GM21576 (cell line): ENCODE measurements at regions not wholly inside any gene's neighbourhood (a gene's known extent, or its start where the extent isn't known, plus 50 kb on each side); places are given as distances from the start of the nearest gene placed in this dataset.
"Not testable (repeated sequence)": the region's sequence is repeated elsewhere in the genome, so short reads cannot be mapped to it uniquely, and the experiment has no call there.

Experiments used
- ATAC-seq: cut with Tn5 transposase; IDR thresholded peaks from one replicate; pipeline ENCODE4 v1.9.1; 2021; ENCODE audit warnings: mild to moderate bottlenecking, moderate library complexity; ENCODE audit not compliant: unreplicated experiment

DNA sequence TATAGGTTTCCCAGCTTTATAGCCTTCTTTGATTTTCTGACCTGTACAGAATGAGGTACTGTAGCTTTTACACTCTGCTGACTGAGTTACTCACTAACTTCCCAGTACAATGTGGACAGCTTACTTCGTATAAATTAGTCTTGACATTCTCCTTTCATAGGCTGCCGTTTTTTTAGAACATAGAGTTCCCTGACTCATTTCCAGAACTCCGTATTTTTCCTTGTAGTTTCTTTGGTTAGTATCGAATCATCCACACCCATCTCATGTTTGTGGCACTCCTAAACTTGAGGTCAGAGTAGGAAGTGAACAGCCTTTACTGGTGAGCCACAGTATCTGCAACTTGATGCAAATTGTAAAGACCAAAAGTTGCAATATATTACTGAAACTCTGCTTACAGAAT is 303.9 kb downstream of the SLITRK5 start:
- ATAC-seq, result no peak

- ATAC-seq, result not testable (repeated sequence)
These were observed 305.5 kb downstream of the SLITRK5 start for GRCh38 chr13:87976650-87977049.

- ATAC-seq, result no peak
These were observed 310.2 kb downstream of the SLITRK5 start for GRCh38 chr13:87981416-87981815.

- no peak for ATAC-seq
These were observed 311.2 kb downstream of the SLITRK5 start for GRCh38 chr13:87982400-87982799.

DNA sequence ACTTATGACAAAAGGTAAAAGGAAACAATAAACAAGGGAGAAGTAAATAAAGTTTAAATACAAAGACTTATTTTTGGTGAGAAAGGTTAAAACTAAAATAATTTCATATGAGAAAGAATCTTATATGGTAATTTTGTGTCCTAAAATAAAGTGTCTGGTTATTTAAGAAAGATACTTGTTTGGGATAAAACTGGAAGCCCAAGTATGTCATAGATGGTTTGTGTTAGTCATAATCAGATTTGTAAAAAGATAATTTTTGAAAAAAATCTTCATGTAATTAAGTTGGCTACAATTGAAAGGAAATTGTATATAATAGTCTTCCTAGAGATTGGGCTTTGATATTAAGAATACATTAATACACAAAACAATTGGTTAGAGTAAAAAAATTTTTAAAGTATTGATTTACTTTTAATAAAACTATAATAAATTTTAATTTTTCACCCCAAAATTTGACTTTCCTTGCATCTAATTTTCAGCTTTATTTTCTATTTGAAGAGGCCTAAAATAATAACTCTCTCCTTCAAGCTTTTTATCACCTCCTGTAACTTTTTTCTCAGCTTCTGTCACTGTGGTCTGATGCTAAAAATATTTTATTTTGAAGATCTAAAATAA is 315.6 kb downstream of the SLITRK5 start:
- no peak for ATAC-seq

DNA sequence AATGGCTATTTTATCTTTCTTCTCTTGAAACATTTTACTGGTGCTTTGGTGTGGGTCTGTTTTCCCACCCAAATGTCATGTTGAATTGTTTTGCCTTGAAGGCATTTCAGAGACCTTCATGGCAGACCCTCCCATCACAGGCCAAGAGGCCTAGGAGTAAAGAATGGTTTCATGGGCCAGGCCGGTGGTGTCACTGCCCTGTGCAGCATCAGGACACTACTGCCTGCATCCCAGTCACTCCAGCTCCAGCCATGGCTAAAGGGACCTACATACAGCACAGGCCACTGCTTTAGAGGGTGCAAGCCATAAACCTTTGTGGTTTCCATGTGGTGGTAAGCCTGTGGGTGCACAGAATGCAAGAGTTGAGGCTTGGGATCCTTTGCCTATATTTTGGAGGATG is 326.9 kb downstream of the SLITRK5 start:
- no peak for ATAC-seq

DNA sequence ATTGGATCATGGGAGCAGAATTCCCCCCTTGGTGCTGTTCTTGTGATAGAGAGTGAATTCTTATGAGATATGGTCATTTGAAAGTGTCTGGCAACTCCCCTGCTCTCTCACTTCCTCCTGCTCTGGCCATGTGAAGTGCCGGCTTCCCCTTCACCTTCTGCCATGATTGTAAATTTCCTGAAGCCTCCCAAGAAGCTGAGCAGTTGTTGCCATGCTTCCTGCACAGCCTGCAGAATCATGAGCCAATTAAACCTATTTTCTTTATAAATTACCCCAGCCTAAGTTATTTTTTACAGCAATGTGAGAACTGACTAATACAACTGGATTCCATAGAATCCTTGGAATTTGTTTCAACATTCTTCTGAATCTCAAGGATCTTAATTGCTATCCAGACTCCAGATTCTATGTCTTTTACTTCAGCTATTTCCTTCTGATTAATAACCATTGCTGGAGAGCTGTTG is 328.1 kb downstream of the SLITRK5 start:
- no peak for ATAC-seq

DNA sequence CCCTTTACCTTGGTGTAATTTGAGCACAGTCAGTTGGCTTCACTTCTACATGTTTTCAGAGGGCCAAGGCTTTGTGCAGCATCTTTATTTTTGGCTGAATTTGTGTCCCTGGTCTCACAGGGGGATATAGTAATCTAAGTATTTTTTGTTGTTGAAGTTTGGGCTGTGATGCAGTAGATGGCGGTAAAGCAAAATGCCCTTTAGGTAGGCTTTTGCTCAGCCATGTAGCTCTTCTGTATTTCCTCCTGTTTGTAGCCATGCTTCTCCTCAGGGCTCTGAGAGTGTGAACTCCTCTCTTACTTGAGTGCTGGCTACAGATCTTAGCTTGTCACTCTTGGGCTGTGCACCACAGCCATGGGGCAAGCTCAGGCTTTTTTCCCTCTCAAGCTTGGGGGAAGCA is 328.6 kb downstream of the SLITRK5 start:
- ATAC-seq, result no peak

DNA sequence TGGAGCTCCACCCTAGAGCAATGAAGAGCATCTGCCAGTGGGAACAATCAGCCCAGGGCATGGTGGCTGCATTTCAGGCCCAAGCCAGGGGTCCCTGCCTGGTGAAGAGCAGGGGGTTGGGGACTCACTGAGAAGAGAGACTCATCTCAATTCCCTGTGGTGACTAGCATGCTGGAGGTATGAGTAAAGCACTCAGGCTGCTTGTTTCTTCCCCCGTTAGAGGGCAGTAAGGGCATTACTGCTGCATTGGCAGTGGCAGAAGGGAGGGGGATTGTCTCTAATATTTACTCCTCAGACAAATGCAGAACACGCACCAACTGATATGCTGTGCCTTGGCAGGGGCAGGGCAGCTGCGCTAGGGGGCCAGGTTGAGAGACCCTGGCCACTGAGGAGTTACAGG is 329.1 kb downstream of the SLITRK5 start:
- no peak for ATAC-seq

GRCh38 chr13:88000787-88001186 is 329.6 kb downstream of the SLITRK5 start:
- no peak for ATAC-seq

- ATAC-seq, result no peak
These were observed 334.0 kb downstream of the SLITRK5 start for GRCh38 chr13:88005188-88005587.

- ATAC-seq, result no peak
These were observed 343.4 kb downstream of the SLITRK5 start for GRCh38 chr13:88014527-88014926.

- no peak for ATAC-seq
These were observed 351.4 kb downstream of the SLITRK5 start for GRCh38 chr13:88022431-88023208.

DNA sequence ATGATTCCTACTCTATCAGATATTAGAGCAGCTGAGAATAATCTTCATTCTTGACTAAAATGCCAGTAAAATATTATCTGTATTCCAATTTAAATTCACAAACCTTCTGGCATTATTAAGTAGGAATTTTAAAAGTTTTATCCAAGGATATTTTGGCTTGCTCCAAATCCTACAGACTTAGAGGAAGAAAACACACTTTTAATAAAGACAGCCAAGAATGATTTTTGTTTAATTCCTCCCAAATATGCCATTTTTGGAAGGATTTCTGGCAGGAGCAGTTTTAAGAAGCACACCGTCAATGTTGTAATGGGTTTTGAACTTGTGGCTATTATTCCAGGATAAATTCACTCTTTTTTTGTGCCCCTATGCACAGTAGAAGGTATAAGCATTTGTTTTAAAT is 355.1 kb downstream of the SLITRK5 start:
- no peak for ATAC-seq

GRCh38 chr13:88031980-88032559 is 360.9 kb downstream of the SLITRK5 start:
- no peak for ATAC-seq

- not testable (repeated sequence) for ATAC-seq
These were observed 365.0 kb downstream of the SLITRK5 start for GRCh38 chr13:88036205-88036604.

- no peak for ATAC-seq
These were observed 371.3 kb downstream of the SLITRK5 start for GRCh38 chr13:88042489-88042888.

GRCh38 chr13:88051746-88052482 is 380.7 kb downstream of the SLITRK5 start:
- ATAC-seq, result no peak

- no peak for ATAC-seq
These were observed 392.6 kb downstream of the SLITRK5 start for GRCh38 chr13:88063741-88064140.

GRCh38 chr13:88066847-88067246 is 395.7 kb downstream of the SLITRK5 start:
- no peak for ATAC-seq

GRCh38 chr13:88068316-88068715 is 397.1 kb downstream of the SLITRK5 start:
- ATAC-seq, result no peak
